HG03565 (cell line): ENCODE measurements at regions not wholly inside any gene's neighbourhood (a gene's known extent, or its start where the extent isn't known, plus 50 kb on each side); places are given as distances from the start of the nearest gene placed in this dataset.
"Not testable (repeated sequence)": the region's sequence is repeated elsewhere in the genome, so short reads cannot be mapped to it uniquely, and the experiment has no call there.

Experiments
- ATAC-seq: cut with Tn5 transposase; IDR thresholded peaks from one replicate; pipeline ENCODE4 v1.9.1; 2021; ENCODE audit warnings: mild to moderate bottlenecking, moderate library complexity; ENCODE audit not compliant: unreplicated experiment

DNA sequence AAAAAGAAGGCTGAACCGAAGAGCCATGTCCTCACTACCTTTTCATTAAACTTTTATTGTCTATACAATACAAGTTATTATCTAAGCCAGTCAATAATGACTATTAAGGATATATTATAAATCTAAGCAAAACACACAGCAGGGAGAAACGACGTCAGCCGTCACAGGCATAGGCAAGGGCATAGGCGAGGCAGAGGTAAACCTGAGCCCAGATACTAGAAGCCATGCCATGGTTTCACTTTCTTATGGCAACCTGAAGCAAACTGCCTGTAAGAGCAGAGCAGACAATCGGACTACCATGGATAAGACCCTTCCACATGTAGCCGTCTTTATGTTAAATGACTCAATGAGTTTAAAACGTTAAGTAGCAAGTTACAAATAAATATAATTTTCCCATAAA lies 238.5 kb upstream of the ZNF521 start:
- no peak for ATAC-seq

DNA sequence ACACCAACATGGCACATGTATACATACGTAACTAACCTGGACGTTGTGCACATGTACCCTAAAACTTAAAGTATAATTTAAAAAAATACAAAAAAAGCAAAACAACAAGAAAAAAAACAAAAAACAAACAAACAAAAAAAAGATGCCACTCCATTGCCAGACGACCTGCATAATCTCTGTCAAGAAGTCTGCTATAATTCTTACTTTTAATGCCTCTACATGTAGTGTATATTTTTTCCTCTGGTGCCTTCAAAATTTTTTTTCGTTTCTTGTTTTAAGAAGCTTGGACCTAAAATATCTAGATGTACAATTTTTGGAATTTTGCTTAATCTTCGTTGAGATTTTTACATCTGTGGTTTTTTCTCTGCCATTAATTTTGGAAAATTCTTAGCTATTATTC lies 235.6 kb upstream of the ZNF521 start:
- no peak for ATAC-seq

DNA sequence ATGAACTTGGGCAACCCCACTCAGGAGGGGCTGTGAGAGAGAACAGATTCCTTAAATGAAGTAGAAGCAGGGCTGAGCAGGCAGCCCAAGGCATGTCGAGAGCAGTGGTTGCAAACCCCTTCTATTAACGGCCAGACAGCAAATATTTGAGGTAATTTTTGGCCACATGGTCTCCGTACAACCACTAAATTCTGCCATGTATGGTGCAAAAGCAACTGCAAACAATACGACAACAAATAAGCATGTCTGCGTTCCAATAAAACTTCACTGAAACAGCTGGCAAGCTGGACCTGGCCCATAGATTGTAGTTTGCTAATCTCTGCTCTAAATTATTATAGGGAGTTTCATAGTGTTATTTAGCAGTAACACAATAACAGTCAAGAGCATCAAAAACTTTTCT lies 217.0 kb upstream of the ZNF521 start:
- ATAC-seq: no peak

DNA sequence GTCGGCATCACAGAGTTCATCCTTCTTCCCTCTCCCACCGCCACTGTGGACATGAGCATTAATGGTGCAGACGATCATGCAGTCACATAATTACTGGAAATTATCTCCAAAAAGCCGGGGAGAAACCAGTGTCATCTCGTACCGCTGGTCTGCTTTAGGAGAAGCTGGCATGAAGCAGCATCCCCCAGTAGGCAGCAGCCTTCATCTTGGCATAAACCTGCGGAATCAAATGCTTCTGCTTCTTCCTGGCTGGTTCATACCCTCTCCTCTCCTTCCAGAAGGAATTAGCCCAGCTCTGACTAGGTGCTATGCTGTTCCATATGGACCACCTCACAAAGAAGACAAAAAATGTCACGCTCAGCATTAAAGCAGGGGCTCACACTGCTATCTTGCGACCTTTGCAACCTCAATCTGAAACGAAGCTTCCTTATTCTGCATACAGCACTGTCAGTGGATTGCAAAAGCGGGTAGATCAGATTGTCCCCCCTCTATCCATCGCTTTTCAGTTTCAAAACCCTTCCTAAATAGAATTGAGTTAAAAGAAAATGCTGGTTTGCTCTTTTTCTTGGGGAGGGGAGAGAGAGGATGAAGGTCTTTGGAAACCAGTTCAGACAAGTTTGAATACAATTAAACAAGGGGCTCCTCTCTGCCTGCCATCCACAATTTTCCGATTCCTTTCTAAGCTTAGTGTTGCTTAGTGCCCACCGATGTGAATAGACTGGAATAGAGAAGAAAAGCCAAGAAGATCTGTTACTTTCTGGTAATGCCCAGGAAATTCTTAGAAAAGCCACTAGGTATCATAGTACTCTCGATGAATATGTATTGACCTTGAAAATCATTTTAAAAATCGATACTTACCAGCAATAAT lies 212.1 kb upstream of the ZNF521 start:
- no peak for ATAC-seq

DNA sequence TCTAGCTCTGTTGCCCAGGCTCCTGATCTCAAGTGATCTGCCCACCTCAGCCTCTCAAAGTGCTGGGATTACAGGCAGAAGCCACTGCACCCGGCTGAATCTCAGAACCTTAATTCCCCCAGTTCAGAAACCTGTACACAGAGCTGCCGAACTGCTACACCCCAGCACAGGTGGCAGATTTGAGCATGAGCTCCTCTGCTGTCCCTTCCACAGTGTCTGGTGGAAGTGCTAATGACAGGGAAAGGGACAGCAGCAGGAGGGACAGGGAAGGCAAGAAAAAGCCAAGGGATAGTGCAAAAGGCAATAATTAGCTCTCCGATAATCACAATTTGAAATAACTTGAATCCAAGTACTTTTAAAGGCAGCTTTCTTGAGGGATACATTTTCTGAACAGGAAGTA lies 211.4 kb upstream of the ZNF521 start:
- no peak for ATAC-seq

DNA sequence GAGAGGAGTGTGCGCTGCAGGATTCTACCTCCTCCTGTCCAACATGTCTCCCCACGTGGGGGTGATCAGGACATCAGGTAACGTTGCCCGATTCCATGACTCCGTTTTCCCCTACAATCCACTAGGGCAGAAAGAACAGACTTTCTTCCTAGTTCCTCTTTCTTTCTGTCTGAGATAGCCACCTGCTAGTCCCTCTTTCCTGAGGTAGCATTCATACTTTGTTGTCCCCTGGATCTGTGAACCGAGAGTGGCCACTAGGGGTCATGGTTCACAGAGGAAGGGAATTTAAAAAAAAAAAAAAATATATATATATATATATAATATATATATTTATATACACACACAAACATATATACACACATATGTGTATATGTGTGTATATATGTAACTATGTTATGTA lies 210.0 kb upstream of the ZNF521 start:
- ATAC-seq: no peak

DNA sequence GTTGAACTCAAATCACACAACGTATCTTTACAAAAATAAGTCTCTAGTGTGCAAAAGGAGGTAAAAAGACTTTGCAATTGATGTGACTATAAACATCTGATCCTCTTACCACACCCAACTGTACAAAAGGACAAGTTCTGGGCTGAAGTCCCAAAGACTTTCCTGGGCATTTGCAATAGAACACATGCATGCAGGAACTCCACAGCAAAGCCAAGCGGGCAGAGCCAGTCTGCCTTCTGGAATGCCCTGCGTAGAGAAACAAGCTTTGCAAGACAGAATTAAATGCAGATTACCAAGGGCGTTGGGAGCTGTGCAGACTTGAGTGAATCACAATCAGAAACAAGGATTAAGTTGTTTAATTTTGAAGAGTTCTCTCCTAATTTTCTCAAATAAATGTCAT lies 208.4 kb upstream of the ZNF521 start:
- ATAC-seq: no peak

DNA sequence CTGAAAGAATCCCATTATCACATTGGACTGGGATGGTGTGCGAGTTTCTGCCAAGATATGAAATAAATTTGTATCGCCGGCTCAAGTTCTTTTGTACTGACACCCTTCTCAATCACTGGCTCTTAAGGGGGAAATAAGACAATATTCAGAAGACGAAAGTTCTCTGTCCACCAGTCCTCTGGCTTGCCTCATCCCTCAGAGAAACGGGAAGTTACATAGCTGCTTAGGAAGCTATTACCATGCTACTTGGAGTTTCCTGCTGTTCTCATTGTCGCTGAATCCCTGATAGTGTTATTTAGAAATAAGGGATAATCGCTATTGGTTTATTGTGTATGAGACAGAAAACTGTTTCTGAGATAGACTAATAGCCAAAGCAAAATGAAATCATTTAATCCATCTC lies 205.0 kb upstream of the ZNF521 start:
- ATAC-seq: no peak

DNA sequence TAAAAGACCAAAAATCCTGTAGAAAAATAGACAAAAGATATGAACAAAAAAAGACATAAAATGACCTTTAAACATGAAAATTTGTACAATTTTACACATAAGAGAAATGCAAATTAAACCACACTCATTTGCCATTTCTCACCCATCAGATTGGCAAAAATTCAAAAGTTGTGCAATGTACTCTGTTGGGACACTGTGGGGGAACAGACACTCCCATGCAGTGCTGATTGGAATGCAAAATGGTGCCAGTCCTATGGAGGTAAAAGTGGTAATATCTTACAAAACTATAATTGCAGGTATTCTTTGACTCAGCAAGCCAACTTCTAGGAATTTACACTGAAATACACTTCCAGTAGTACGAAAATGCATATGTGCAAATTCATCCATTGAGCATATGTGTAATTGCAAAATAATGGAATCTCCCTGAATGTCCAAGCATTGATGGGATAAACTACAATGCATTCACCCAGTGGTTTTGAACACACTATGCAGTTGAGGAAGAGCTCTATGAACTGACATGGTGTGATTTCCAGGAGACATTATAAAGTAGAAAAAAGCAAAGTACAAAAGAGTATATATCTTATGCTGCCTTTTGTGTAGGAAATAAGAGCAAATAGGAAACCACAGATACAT lies 201.8 kb upstream of the ZNF521 start:
- ATAC-seq: no peak

DNA sequence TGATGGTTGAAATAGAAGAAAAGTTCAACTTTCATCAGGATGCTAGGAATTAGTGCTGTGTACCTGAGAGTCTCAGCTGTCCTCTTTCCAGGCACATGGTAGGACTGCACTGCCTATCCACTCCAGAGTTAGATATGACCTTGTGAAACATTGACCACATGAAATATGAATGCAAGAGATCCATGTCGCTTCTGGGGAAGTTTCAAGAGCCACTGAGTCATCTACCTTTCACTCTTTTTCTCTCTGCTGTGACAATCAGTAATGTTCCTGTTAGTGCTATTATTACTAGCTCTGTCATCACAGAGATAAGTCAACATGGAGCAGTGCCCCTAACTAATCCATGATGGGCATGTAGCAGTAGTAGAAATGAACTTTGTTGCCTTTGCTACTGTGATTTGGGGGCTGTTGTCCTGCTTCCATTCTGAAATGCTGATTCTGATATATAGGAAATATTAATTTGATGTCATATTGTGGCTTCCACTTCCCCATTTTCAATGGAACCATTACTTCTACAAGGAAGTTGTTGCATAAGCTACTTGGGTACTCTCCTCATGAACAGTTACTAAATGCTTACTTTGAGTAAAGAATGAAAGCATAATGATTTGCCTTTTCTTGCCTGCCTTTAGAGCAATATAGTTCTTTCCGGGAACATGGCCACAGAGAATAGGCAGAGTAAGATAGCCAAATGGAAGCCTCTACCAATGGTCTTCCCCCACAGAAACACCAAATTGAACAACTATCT lies 192.8 kb upstream of the ZNF521 start:
- no peak for ATAC-seq

DNA sequence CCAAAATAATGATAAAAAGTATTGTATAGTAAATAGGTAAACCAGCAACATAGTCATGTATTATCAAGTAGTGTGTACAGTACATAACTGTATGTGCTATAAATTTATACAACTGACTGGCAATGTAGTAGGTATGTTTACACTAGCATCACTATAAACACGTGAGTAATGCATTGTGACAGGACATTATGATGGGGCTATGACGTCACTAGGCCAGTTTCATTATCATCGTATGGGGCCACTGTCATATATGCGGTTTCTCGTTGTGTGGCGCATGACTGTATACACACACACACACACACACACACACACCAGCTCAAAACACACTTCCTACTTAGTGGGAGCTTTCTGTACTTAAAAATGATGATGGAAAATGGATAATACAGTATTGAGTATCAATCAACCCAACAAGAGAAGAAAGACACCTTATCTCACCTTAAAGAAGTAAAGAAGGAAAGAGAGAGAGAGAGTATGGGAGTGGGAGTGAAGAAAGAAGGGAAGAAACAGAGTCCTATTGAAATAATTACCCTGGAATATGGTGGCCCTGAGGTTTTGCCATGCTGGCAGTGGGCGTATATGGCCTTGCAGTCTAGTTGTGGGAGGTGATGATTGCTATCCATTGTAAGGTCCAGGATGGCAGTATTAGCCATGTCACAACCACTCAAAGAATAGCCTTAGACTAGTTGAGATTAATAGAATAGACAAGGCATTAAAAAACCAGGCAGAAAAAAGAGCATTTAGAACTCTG lies 186.4 kb upstream of the ZNF521 start:
- ATAC-seq: no peak

DNA sequence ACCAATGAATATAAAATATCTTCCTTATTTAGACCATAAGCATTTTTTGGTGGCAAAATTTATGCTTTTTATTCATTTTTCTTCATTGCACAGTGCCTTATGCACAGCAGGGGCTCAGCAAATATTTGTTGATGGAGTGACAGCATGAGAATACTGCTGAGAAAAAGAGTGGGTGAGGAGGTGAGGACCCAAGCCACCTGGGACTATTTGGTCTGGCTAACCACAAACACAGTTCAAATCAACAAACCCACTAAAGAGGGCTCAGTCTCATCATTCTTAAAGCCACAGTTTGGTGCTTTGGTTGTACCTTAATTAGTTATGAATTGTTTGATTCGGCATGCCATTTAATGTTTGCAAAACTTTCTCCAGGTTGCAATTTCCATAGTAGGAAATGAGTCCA lies 183.5 kb upstream of the ZNF521 start:
- no peak for ATAC-seq

DNA sequence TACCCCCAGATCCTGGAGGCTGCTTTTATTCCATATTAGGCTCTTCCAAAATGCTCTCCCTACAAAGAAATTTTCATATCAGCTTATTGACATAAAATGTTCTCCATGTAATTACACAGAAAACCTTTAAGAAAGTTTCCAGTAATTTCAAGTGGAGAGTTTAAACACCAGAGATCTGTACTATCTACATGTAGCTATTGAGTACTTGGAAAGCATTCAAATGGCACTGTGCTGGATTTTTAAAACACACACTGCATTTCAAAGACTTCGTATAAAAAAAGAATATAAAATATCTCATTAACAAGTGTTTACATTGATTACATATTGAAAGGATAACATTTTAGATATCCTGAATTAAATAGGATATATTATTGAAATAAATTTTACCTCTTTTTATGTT lies 182.4 kb upstream of the ZNF521 start:
- no peak for ATAC-seq

DNA sequence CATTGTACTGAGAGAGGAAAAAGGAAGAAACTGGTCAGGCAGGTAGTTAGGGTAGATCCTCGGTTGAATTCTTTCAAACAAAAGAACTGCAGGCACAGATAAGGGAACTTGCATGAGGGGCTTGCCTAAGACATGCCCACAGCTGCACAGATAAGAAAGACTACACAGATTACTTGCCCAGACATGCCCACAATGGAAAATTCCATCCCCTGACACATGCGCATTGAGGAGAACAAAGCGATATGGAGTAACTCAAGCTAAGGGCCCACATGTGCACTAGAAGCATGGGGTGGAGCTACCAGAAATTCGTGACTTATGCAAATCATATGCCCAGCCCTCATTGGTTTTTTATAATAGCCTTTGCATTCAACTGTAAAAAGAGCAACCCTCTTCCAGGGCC lies 181.3 kb upstream of the ZNF521 start:
- no peak for ATAC-seq

DNA sequence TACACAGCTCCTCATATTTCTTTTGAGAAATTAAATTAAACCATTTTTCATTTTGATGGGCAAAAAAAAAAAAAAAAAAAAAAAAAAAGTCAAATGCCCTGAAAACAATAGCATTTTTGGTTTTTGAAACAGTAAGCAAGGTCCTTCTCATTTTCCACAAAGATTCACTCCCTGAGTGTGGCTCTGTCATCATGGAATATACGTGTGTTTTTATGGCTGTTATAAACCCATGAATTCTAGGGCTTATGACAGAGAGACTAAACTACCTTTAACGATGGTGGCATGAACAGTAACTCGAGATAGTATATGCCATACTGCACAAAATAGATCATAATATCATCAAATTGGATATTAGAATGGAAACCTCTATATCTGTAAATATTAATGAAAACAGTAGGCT lies 179.2 kb upstream of the ZNF521 start:
- ATAC-seq: no peak

DNA sequence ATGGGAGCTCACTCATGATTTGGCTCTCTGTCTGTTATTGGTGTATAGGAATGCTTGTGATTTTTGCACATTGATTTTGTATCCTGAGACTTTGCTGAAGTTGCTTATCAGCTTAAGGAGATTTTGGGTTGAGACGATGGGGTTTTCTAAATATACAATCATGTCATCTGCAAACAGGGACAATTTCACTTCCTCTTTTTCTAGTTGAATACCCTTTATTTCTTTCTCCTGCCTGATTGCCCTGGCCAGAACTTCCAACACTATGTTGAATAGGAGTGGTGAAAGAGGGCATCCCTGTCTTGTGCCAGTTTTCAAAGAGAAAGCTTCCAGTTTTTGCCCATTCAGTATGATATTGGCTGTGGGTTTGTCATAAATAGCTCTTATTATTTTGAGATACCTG lies 173.8 kb upstream of the ZNF521 start:
- ATAC-seq: not testable (repeated sequence)

DNA sequence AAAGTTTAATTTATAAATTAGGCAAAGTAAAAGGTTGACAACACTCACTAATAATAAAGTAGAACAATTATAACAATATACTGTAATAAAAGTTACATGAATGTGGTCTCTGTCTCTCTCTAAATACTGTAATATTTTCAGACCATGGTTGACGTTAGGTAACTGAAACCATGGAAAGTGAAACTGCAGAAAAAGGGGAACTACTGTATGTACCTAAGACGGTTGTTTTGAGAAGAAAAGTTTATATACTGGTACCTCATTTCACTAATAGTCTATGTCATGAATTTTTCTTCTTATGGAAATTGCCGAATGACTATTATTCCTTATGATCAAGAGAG lies 166.7 kb upstream of the ZNF521 start:
- peak; percentile 99 for ATAC-seq

DNA sequence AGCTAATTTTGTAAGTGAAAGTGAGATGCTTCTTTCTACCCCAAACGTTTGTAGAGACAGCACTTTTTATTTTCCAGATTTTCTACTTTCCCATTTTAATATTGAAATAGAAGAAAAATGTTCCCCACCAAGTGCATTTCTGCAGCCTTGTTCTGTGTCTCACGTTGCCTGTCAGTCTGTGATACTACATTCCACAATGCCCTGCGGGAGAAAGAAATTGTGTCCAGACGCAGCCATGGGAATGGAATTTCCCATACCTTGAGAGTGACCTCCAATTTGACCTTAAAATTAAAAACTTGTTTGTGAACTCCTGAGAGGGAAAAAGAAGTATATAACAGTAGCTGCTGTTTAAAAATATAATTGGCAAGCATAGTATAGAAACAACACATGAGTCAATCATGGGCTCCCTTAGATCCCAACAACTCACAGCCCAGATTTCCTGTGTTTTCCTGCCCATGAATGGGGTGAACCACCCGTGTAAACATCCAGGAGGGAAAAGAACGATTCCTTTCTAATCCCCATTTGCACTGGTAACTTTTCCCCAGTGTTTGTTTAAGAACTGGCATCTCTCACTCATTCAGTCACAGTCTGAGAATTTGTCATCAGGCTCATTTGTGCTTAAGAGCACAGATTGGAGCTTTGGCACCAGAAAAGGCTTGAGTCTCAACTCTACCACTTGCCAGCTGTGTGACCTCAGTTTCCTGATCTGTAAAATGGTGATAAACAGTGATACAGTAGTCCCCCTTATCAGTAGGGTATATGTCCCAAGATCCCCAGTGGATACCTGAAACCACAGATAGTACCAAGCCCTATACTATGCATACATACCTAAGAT lies 166.1 kb upstream of the ZNF521 start:
- ATAC-seq: peak; percentile 34

DNA sequence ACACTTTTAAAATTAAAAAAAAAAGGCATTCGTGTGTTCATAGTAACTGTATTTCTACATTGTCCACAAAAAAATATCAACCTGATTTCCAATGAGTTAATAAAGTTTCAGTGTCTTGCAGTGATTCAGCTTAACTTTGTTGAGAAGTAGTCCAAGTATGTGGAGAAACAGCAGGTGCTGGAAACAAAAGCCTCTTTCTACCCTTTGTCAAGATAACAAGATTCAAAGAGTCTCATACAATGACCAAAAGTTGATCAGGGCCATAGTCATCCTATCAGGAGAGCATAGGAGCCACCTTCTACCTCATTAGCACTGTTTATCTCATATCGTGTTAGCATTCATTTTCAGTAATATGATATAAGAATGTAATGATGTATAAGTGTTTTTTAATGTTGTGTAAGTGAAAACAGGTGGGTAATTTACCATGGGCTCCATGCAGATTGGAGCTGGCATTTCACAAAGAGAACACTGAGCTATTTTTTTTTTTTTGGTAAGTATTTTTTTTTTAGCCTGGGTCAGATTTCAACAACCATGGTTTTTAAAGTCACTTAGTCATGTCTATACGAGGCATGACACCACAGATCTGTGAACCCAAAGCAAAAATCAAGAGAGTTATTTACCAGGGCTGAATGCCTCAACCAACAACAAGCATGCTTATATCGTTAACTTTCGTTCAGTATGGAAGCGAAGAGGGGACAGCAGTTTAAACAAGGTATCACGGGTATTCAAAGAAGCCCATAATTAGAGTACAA lies 165.0 kb upstream of the ZNF521 start:
- ATAC-seq: no peak

DNA sequence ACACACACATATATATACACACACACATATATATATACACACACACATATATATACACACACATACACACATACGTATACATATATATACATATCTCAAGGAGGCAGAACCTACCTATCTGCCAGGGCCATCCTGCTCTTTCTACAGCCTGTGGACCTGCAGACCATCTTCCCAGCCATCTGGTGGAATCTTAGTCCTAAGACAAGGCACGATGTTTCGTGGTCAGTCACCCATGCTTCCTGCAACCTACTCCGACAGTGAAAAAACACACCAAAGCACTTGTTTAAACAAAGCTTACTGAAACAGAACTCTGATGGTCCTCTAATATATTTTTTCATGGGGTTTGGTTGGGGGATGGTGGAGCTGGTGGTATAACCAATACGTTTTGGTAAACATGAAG lies 164.2 kb upstream of the ZNF521 start:
- ATAC-seq: no peak
